GM21529 (cell line): ENCODE measurements at regions not wholly inside any gene's neighbourhood (a gene's known extent, or its start where the extent isn't known, plus 50 kb on each side); places are given as distances from the start of the nearest gene placed in this dataset.

ENCODE experiments used
- ATAC-seq: cut with Tn5 transposase; IDR thresholded peaks from one replicate; pipeline ENCODE4 v1.9.1; 2021; ENCODE audit not compliant: unreplicated experiment

- ATAC-seq: no peak
These were observed 53.6 kb upstream of the DPT start for GRCh38 chr1:168782559-168783116.

DNA sequence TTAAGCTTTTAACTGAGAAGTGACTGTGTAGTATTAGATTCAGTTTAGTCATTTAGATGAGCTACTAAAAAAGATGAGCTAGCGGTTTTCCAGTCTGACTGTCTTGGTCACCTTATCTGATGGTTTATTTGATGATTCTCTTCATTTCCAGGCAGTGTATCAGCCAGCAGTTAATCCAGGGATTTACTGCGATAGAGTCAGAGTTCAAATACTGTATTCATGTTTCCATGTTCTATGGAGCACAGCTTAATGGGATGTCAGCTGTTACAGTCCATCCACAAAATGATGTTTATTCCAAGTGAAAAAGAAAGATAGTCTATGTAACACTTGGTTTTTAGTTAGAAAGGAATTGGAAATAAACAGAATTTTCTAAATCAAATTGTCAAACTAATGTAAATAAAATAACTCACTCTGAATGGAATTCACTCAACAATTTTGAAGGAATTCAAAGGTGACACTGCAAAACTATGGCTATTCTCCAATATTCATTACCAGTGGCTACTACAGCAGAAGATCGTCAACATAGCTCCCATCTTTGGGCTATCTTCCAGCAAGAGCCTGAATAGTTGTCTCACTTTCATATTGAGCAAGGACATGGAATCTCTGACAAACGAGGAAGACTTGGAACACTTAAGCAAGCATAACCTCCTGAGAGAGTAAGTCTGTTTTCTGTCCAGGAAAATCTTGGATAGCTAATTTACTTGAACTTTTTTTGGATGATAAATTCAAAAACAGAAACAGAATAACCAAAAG lies 54.6 kb upstream of the DPT start:
- no peak for ATAC-seq

DNA sequence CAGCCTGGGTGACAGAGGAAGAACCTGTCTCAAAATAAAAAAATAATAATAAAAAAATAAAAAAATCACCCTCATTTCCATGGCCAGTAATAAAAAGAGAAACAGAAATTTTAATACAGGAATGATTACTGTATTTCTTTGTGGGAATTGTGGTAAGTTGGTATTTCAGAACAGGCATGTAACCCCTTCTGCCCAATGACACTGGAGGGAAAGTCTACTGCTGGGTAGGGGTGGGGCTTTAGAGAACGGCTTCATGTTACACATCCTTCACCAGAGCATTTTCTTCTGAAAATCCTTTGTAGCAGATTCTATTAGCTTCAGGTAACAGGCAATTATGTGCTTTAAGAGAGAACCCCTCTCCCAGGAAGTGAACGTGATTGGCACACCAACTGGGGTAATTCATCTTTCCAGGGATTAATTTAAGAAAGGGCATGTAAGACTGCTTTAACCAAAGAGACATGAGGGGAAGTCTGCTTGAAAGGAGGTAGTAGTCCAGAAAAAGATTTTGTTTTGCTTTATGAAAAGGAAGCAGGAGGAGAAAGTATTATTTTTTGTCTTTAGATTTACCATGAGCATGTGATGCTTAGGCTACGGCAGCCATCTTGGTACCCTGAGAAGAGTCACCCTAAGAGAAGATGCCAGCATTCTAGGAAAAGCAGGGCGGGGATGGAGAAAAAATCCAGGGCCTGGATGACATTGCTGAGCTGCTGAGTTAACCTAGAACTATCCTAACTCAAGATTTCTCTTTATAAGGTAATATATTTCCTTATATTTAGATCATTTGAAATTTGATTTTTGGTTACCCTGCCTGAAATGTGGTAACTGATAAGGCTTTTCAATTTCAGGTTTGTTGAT lies 57.7 kb upstream of the DPT start:
- no peak for ATAC-seq

GRCh38 chr1:168788258-168788657 lies 59.3 kb upstream of the DPT start:
- ATAC-seq: no peak

GRCh38 chr1:168789501-168789900 lies 60.5 kb upstream of the DPT start:
- ATAC-seq: no peak

GRCh38 chr1:168792142-168792541 lies 63.1 kb upstream of the DPT start:
- ATAC-seq: no peak

- no peak for ATAC-seq
These were observed 63.7 kb upstream of the DPT start for GRCh38 chr1:168792592-168793125.

GRCh38 chr1:168794057-168794456 lies 65.1 kb upstream of the DPT start:
- ATAC-seq: no peak

DNA sequence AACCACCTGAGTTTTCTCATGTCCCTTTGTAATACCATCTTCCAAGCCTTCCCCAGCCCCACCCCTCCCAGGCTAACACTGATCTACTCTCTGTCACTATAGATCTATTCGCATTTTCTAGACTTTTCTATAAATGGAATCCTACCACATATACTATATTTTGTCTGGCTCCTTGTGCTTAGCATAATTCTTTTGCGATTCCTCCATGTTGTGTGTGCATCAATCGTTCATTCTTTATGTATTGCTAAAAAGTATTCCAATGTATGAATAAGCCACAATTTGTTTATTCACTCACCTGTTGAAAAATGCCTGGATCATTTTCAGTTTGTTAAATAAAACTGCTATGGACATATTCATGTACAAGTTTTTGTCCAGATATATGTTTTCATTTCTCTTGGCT lies 66.7 kb upstream of the DPT start:
- no peak for ATAC-seq

DNA sequence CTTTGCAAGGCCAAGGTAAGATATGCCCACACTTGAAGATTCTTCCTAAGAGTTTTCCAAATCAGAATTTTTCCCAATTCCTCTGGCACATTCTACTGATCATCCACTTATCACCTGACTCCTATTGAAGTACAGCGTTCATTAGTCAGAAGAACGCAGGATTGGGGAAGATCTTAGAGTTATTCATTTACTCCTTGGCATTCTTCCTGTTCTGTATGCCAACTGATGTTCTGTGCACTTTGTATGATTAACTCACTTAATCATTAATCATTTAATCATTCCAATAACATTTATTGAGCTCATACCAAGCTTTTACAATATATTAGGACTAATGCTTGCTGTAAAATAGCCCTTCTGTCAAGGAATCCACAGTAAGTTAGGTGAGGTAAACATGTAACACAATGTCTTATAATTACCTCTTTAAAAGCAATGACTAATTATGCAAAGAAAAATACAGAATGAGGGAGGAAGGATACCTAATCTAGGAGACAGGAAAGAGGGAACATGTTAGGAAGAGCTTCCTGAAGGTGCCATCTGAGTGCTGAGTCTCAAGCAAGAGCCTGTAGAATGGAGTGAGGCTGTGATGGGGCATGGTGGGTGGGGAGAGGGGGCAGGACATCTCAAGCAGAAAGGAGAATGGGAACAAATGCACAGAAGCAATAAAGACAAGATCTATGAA lies 71.1 kb upstream of the DPT start:
- ATAC-seq: no peak

DNA sequence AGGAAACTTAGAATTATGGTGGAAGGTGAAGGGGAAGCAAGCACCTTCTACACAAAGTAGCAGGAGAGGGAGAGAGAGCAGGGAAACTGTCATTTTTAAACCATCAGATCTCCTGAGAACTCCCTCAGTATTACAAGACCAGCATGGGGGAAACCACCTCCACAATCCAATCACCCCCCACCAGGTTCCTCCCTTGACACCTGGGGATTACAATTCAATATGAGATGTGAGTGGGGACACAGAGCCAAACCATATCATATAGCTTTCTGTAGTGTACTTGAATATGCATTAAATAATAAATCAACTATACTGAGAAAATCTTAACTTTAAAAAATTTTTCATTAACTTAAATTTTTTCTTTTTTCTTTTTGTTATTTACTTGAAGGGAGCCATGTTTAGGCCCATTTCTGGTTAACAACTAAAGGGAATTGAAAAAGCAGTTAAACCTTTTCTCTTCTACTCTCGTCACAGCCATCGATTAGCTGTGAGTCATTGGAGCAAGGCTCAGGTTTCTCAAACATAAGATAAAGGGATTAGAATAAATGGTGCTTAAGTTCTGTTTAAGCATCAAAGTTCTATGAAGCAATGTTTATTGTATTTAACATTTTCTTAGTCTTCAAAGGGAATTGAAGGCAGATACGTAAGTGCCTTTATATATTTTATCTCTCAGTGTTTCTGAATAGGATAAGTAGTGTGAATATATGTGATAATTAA lies 72.2 kb upstream of the DPT start:
- ATAC-seq: no peak

DNA sequence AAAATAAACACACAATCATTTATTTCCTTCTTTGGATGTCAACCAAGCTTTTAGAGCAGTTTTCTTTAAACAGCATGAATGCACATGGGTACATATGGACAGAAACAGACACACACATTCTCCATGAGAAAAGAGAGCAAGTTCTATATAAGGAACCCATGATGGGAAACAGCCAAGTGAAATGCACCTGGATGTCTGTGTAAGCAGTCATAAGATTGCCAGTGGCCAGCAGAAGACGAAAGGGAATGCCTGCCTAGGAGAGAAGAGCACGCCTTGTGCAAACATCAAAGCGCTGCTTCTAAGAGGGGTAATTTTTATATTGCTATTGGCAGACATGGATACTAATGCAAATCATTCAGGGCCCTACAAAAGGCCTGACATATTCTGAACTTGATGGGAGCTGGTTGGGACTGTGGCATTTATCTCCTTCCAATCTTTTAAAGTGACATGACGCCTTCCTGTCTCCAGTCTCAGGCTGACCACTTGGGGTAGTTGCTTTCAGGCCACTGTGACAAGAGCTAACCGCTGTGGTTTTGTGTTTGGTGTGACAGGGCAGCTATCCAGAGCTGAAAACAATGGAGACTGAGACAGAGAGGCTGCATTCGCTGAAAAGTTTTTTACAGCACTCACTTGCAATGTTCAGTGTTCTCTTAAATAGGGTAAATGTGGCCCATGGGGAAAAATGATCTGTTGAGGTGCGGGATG lies 75.0 kb upstream of the DPT start:
- ATAC-seq: no peak

GRCh38 chr1:168806952-168807351 lies 77.9 kb upstream of the DPT start:
- ATAC-seq: no peak

GRCh38 chr1:168811176-168811575 lies 82.2 kb upstream of the DPT start:
- no peak for ATAC-seq

DNA sequence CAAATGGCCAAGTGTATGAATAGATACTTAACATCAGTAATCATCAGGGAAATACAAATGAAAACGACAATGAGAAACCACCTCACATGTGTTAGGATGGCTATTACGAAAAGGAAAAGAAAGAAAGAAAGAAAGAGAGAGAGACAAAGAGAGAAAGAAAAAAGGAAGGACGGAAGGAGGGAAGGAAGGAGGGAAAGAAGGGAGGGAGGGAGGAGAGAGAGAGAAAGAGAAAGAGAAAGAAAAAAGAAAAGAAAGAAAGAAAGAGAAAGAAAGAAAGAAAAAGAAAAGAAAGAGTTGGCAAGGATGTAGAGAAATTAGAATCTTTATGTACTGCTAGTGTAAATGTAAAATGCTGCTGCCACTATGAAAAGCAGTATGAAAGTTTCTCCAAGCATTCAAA lies 90.7 kb upstream of the DPT start:
- ATAC-seq: no peak

DNA sequence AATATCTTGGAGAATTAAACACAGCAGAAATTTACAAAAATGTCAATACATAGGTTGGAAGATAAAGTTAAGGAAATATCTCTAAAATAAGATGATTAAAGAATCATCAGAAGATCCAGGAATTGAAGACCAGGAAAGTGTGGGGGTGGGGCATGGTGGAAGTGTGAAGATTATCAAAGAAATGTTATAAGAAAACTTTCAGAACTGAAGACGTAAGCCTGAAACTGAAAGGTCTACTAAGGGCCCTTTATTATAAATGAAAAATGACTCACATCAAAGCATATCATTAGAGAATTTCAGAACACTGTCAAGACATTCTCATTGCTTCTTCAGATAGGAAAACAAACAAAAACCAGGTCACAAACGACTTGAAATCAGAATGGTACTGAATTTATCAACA lies 92.4 kb upstream of the DPT start:
- no peak for ATAC-seq

DNA sequence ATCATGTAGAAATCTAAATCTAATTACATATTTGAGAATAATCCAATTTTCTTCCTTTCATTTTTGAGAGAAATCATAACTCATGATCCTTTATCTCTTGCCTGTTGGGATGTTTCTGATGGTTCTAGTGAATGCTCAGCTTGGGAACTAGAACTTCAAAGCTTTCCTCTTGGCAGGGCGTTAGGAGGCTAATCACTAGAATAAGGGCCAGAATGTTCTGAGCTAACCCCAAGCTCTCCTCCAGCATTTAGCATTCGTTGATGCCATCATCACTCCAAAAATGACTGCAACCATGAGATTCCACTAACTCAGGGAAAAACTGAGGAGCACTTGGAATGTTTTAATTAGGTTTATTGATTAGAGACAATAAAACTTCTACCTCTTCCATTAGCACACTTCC lies 93.9 kb upstream of the DPT start:
- no peak for ATAC-seq

- ATAC-seq: no peak
These were observed 95.0 kb upstream of the DPT start for GRCh38 chr1:168823988-168824387.

- ATAC-seq: no peak
These were observed 95.5 kb upstream of the DPT start for GRCh38 chr1:168824418-168825065.

GRCh38 chr1:168825129-168825528 lies 96.1 kb upstream of the DPT start:
- ATAC-seq: no peak
